IPS-18a (cell line): ENCODE measurements at regions not wholly inside any gene's neighbourhood (a gene's known extent, or its start where the extent isn't known, plus 50 kb on each side); places are given as distances from the start of the nearest gene placed in this dataset.

Experiments
- H3K27ac ChIP-seq: one replicate; pipeline ENCODE4 v1.5.1; 2013; ENCODE audit warnings: low read length
- H3K27me3 ChIP-seq: one replicate; pipeline ENCODE4 v1.6.1; 2013; ENCODE audit warnings: mild to moderate bottlenecking, low read length; ENCODE audit not compliant: control insufficient read depth, insufficient read depth
- H3K36me3 ChIP-seq: one replicate; pipeline ENCODE4 v1.6.1; 2013; ENCODE audit warnings: low read depth, low read length; ENCODE audit not compliant: control insufficient read depth
- H3K4me1 ChIP-seq: one replicate; pipeline ENCODE4 v1.6.1; 2013; ENCODE audit warnings: low read depth, low read length; ENCODE audit not compliant: control insufficient read depth
- H3K4me3 ChIP-seq: one replicate; pipeline ENCODE4 v1.5.1; 2013; ENCODE audit warnings: low read length
- H3K9ac ChIP-seq: one replicate; pipeline ENCODE4 v1.6.1; 2013; ENCODE audit warnings: mild to moderate bottlenecking, low read length, moderate library complexity
- H3K9me3 ChIP-seq: one replicate; pipeline ENCODE4 v1.6.1; 2013; ENCODE audit warnings: low read depth, low read length; ENCODE audit not compliant: control insufficient read depth

DNA sequence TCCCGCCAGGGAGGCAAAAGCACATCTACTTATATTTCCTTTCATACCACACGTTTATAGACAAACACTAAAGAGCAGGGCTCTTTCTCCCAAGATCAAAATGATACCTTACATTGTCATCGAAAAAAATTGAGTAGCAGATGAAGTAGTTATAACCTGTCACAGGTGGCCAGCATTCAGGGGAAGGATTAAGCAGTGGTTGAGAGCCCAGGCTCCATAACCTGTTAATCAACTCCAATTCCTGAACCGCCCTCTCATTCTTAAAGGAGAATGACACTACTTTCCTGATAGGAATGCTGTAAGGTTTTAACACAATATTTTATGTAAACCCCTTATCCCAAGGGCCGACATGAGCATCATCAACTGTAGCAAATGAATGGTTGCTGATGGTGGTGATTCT lies 268.9 kb upstream of the KCNIP4 start:
- Histone ChIP-seq H3K27ac (no peak overlapping the region), H3K4me3 (no peak overlapping the region), H3K27me3 (no peaks in the 10 kb centered on the region), H3K4me1 (no peaks in the 10 kb centered on the region), H3K9ac (no peak overlapping the region), H3K36me3 (no peaks in the 10 kb centered on the region), H3K9me3 (no peaks in the 10 kb centered on the region)

DNA sequence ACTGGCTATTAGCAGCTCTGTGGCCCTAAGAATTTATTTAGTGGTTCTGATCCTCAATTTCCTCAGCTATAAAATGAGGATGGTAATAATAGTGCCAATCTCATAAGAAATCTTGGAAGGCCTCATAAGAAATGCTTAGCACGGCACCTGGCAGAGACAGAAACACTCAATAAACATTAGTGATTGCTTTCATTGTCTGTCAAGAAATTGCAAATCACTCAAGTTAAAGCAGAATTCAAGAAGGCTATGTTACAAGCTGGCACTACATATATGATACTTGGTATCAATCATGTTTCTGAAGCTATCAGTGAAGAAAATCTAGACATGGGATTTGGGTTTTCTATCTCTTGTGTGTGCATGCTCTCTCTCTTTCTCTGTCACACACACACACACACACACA lies 267.7 kb upstream of the KCNIP4 start:
- Histone ChIP-seq H3K36me3 (no peaks in the 10 kb centered on the region), H3K27me3 (no peaks in the 10 kb centered on the region), H3K9me3 (no peaks in the 10 kb centered on the region), H3K27ac (no peak overlapping the region), H3K4me1 (no peaks in the 10 kb centered on the region), H3K4me3 (no peak overlapping the region), H3K9ac (no peak overlapping the region)

DNA sequence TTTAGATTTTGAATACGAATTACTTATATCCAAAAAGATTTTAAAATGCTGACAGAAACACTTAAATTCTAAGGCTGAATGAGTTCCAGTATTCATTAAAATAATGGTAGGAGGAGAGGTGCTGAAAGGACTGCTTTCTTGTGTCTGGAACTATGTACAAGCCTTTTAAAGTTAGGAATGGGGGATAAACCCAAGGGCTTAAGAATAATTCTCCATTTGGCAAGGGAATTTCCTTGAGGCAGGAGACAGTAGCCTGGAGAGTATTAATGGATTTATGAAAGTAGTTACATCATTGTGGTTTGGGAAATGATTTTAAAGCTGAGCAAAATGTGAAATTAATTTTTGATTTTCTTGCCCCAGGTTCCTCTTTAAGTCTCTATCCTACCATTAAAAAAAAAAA lies 266.5 kb upstream of the KCNIP4 start:
- Histone ChIP-seq H3K9ac (no peak overlapping the region), H3K36me3 (no peaks in the 10 kb centered on the region), H3K27me3 (no peaks in the 10 kb centered on the region), H3K27ac (no peak overlapping the region), H3K4me1 (no peaks in the 10 kb centered on the region), H3K9me3 (no peaks in the 10 kb centered on the region), H3K4me3 (no peak overlapping the region)

DNA sequence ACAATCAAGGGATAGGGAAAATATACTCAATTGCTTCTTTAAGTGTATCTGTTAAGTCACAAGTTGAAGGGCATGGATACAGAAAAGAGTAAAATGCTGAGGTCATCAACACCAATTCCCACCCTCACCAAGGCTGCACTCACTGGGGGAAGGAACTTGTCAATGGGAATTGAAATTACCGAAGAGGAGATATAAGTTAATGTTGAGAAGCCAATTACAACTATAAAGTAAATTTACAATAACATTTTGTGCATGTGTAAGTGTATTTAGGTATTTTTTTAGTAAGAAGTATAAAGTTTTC lies 255.1 kb upstream of the KCNIP4 start:
- no peaks in the 10 kb centered on the region for H3K4me1 ChIP-seq
- H3K9ac ChIP-seq, result no peak overlapping the region
- no peak overlapping the region for H3K27ac ChIP-seq
- no peaks in the 10 kb centered on the region for H3K36me3 ChIP-seq
- H3K27me3 ChIP-seq, result no peaks in the 10 kb centered on the region
- H3K9me3 ChIP-seq, result no peaks in the 10 kb centered on the region
- H3K4me3 ChIP-seq, result no peak overlapping the region

DNA sequence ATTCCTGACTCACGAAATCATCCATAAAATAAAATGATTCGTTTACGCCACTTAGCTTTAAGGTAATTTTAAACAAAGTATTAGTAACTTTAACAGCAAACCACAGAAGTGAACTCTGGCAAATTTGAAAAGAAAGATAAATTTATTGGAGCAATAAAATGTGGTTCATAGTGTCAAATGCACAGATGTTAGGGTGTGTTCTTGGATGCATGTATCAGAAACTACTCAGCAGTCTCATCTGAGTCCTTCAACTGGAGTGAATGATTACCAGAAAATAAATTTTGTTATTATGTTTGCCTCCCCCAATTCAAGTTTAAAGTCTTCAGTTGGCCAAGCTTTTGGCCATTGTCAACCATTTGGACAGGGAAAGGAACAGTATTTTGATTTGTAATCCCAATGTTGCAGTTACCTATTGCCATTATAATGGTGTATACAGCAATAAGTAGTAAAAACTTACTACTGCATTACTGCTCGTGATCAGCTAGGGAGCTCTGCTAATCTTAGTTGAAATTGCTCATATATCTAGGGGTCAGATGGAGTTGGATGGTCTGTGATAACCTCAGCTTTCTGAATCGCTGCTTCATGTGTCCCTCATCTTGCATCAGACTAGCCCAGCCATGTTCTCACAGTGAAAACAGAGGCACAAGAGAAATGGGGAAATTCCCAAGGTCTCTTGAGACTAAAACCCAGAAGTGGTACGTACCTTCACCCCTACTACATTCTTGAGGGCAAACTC lies 254.6 kb upstream of the KCNIP4 start:
- no peaks in the 10 kb centered on the region for H3K27me3 ChIP-seq
- no peak overlapping the region for H3K27ac ChIP-seq
- no peak overlapping the region for H3K9ac ChIP-seq
- no peaks in the 10 kb centered on the region for H3K36me3 ChIP-seq
- H3K4me1 ChIP-seq, result no peaks in the 10 kb centered on the region
- H3K9me3 ChIP-seq, result no peaks in the 10 kb centered on the region
- no peak overlapping the region for H3K4me3 ChIP-seq

DNA sequence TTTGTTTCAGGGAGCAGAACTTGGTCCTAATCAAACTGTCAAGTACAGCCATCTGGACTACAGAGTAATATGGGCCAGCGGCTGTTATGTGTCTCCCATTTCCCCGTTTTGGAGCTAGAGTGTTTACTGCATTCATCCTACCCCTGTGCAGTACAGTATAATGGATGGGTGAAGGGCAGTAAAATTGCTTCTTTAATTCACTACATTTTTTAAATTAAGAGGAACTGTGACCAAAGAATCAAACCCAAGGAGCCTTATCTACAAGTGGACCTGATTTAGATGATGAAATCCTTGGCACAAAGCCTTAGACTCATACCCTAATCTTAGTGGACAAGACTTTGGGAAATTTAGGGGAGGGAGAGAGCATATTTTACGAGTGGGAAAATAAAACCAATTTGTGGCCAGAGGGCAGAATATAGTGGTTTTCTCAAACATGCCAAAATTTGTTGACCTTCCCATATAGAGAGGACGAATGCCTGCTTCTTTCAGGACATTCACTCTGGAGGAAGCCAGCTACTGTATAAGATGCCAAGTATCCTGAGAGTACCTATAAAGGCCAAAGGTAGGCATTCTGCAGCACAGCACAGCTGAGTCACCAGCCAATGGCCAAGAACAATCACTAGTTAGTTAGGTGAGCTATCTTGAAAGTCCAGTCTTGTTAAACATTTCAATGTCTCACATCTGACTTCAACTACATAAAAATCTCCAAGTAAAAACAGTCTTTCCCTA lies 253.8 kb upstream of the KCNIP4 start:
- no peak overlapping the region for H3K4me3 ChIP-seq
- no peaks in the 10 kb centered on the region for H3K27me3 ChIP-seq
- no peaks in the 10 kb centered on the region for H3K4me1 ChIP-seq
- H3K36me3 ChIP-seq, result no peaks in the 10 kb centered on the region
- H3K27ac ChIP-seq, result no peak overlapping the region
- H3K9me3 ChIP-seq, result no peaks in the 10 kb centered on the region
- H3K9ac ChIP-seq, result no peak overlapping the region

DNA sequence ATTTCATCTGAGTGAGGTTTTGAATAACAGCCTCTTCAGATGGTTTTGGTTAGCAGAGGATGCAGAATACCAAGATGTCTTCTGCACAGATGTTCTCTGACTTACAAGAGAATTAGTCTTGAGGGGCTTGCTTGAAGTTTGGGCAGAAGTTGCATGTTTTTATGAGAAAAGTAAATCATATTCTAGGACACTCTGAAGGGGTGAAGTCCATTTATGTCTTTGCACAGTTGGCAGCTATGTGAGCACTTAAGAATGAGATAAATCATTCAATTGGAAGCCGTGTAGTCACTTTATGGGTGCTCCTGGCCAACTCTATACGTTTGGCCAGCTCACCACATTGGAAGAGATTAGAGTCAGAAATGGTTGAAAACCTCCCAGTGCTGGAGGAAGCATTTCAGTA lies 252.7 kb upstream of the KCNIP4 start:
- Histone ChIP-seq H3K9me3 (no peaks in the 10 kb centered on the region), H3K9ac (no peak overlapping the region), H3K27me3 (no peaks in the 10 kb centered on the region), H3K36me3 (no peaks in the 10 kb centered on the region), H3K27ac (no peak overlapping the region), H3K4me3 (no peak overlapping the region), H3K4me1 (no peaks in the 10 kb centered on the region)

DNA sequence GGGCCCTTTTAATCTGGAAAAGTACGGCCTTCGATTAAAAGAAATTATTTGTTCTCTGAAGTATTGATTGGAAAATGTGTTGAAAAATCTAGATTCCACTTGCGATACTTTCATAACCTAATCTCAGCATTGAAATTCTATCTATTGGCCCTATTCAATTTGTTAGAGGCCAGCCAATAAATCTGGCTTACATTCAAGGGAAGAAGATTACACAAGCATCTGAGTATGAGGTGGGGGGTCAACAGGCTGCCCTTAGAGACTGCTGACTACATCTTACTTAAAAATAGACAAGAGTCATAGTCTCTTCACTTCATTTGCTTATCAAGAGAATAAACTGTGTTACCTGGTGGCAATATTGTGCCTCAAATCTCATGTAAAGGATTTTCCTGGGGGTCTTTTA lies 248.0 kb upstream of the KCNIP4 start:
- Histone ChIP-seq H3K27me3 (no peaks in the 10 kb centered on the region), H3K4me1 (peaks cover 9% of the 10 kb centered on the region), H3K4me3 (no peak overlapping the region), H3K36me3 (no peaks in the 10 kb centered on the region), H3K9me3 (no peaks in the 10 kb centered on the region), H3K9ac (no peak overlapping the region), H3K27ac (no peak overlapping the region)

DNA sequence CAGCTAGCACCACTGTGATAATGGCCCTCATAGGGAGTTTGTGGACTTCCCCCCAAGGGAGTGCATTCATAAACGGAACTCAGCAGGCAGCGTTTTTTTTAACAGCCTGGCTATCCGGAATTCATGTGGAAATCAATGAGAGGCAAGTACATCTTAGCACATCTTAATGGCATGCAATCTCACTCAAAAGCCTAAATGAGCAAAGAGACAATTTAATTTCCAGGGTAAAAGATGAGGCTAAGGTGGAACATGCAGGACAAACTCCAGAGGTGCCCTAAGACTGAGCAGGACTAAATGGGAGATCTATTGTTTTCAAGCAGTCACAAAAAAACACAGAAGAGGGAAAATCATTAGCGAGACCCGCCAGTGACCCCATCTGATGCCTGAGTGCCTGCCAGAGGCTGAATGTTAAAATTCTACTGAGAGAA lies 243.5 kb upstream of the KCNIP4 start:
- Histone ChIP-seq H3K9ac (no peak overlapping the region), H3K36me3 (no peaks in the 10 kb centered on the region), H3K4me1 (peaks cover 22% of the 10 kb centered on the region), H3K9me3 (no peaks in the 10 kb centered on the region), H3K27ac (no peak overlapping the region), H3K27me3 (no peaks in the 10 kb centered on the region), H3K4me3 (no peak overlapping the region)

DNA sequence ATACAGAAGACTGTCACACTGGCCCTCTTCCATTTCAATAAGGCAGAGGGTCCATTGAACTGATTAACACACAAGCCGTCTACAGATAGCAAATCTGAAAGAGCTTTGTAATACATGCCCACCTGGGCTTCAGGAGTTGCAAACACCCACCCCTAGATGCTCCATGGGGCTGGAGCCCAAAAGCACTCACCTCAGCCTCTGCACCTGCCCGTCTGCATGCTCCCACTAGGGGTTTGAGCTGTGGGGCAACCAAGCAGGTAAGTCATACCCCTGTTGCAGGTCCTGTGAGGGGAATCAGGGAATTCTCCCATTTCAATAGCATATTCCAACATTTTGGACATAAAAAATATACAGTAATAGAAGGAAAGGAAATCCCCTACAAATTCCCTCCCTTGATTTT lies 243.0 kb upstream of the KCNIP4 start:
- H3K27ac ChIP-seq, result no peak overlapping the region
- H3K36me3 ChIP-seq, result no peaks in the 10 kb centered on the region

DNA sequence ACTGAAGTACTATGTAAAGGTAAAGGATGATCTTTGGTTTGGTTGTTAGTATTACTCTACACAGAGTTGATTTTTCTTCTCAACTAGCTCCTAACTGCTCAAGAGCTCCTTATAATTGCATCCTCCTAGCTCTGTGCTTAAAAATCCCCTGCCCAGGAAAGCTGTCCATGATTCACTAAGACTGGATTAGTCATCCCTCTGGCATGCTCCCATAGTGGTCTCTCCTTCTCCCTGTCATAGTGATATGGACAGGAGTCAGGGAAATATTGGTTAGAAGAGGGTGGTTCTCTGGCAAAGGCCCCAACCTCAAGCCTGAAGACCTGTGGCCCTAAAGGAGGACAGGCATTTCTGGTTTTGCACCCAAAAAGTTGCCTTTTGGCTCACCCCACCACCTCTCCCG lies 242.3 kb upstream of the KCNIP4 start:
- Histone ChIP-seq H3K4me3 (no peak overlapping the region), H3K36me3 (no peaks in the 10 kb centered on the region), H3K27ac (no peak overlapping the region), H3K27me3 (no peaks in the 10 kb centered on the region), H3K9me3 (no peaks in the 10 kb centered on the region), H3K4me1 (peaks cover 30% of the 10 kb centered on the region), H3K9ac (no peak overlapping the region)

More for the DNA sequence above, 243.0 kb upstream of the KCNIP4 start:
- H3K4me3 ChIP-seq, result no peak overlapping the region
- H3K9ac ChIP-seq, result no peak overlapping the region
- H3K9me3 ChIP-seq, result no peaks in the 10 kb centered on the region
- H3K4me1 ChIP-seq, result peaks cover 26% of the 10 kb centered on the region
- no peaks in the 10 kb centered on the region for H3K27me3 ChIP-seq

DNA sequence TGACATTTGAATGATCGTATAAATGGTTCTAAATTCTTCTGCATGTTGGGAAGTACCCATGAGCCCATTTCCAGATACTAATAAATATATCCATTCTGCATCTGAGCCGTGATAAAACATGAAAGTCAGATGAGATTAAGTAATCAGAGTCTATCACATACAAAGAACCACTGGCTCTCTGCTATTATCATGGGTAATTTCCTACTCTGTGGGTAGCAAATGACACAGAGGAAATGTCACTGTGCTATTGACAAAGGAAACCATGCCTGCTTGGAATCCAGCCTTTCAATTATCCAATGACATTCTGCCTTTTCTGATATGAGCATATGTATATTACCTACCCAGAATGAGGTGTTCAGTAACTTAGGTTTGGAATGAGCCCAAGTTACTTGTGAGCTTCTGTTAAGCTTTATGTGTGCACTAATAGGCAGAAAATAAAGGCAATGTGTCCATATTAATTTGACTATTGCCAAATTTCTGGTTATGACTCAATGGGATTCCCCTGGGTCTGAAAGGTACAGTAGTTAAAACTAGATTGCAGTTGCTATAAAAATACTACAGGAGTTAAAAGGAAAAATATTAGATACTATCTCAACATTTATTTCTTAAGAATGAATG lies 238.7 kb upstream of the KCNIP4 start:
- Histone ChIP-seq H3K9me3 (no peaks in the 10 kb centered on the region), H3K9ac (no peak overlapping the region), H3K36me3 (no peaks in the 10 kb centered on the region), H3K27me3 (no peaks in the 10 kb centered on the region), H3K4me1 (peaks cover 28% of the 10 kb centered on the region), H3K27ac (no peak overlapping the region), H3K4me3 (no peak overlapping the region)
